HepG2 (cell line): ENCODE measurements at regions not wholly inside any gene's neighbourhood (a gene's known extent, or its start where the extent isn't known, plus 50 kb on each side); places are given as distances from the start of the nearest gene placed in this dataset.

Experiments used
- RBAK ChIP-seq: sonication (generic); formaldehyde crosslinking; IDR thresholded peaks from 2 replicates; pipeline ENCODE4 v1.5.1; 2020; ENCODE audit warnings: mild to moderate bottlenecking, missing genetic modification reagents
- RFX3 ChIP-seq: IDR thresholded peaks from 2 replicates; pipeline ENCODE4 v1.6.1; 2016; ENCODE audit warnings: missing biosample characterization, missing genetic modification reagents
- SOX13 ChIP-seq, 3 experiments: fragments of 450-650 bp in 1 of 3; sonication (generic) in 1 of 3; formaldehyde crosslinking in 1 of 3; IDR thresholded peaks in 2 of 3; conservative IDR thresholded peaks in 1 of 3; 2 replicates each; pipeline versions ENCODE4 v1.5.0 to v1.6.1; 2016 to 2020; ENCODE audit warnings: antibody characterized with exemption in 1 of 3, mild to moderate bottlenecking in 1 of 3, missing compliant biosample characterization in 1 of 3, missing genetic modification reagents in 1 of 3, moderate library complexity in 1 of 3
- ZSCAN31 ChIP-seq: sonication (generic); formaldehyde crosslinking; IDR thresholded peaks from 2 replicates; pipeline ENCODE4 v1.5.0; 2020; ENCODE audit warnings: low read depth, mild to moderate bottlenecking, missing genetic modification reagents
- TF ChIP-seq, protein P1 (sequence below): sonication (generic); formaldehyde crosslinking; IDR thresholded peaks from 2 replicates; pipeline ENCODE4 v1.5.0; 2020; ENCODE audit warnings: missing genetic modification reagents
- TF ChIP-seq, protein P2 (sequence below): sonication (generic); formaldehyde crosslinking; IDR thresholded peaks from 2 replicates; pipeline ENCODE4 v1.4.0; 2020; ENCODE audit warnings: missing genetic modification reagents
- TF ChIP-seq, protein P3 (sequence below): sonication (generic); formaldehyde crosslinking; IDR thresholded peaks from 2 replicates; pipeline ENCODE4 v1.5.1; 2020; ENCODE audit warnings: mild to moderate bottlenecking, missing genetic modification reagents, borderline replicate concordance
- TF ChIP-seq, protein P4 (sequence below): IDR thresholded peaks from 2 replicates; pipeline ENCODE4 v1.6.1; 2012; ENCODE audit warnings: low read depth, low read length, improper control_type of control experiment
- TF ChIP-seq, protein P5 (sequence below): sonication (generic); formaldehyde crosslinking; IDR thresholded peaks from 2 replicates; pipeline ENCODE4 v1.5.0; 2020; ENCODE audit warnings: missing genetic modification reagents
- TF ChIP-seq, protein P6 (sequence below): IDR thresholded peaks from 2 replicates; pipeline ENCODE4 v1.6.1; 2016; ENCODE audit warnings: missing biosample characterization, missing genetic modification reagents, low read depth
- TF ChIP-seq, protein P7 (sequence below): sonication (generic); formaldehyde crosslinking; IDR thresholded peaks from 2 replicates; pipeline ENCODE4 v1.4.0; 2020; ENCODE audit warnings: low read depth, mild to moderate bottlenecking, missing genetic modification reagents

DNA sequence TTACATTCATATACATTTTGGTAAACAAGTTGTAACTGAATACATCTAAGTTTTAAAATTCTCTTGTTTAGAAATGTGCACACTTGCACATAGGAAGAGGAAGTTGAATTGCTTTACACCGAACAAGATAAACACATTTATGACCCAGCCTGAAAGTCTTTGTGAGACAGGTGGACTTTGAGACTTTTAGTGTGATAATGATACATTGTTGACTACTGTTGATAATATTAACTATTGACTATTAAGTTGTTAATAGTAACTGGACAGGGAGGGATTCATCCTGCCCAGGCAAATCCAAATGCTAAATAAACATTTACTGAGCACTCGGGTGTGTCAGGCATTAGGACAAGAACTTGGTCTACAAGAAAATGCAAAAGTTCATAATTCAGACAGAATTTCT lies 68.0 kb downstream of the AVPR1A start (continued):
- TF ChIP-seq, protein P1, sequence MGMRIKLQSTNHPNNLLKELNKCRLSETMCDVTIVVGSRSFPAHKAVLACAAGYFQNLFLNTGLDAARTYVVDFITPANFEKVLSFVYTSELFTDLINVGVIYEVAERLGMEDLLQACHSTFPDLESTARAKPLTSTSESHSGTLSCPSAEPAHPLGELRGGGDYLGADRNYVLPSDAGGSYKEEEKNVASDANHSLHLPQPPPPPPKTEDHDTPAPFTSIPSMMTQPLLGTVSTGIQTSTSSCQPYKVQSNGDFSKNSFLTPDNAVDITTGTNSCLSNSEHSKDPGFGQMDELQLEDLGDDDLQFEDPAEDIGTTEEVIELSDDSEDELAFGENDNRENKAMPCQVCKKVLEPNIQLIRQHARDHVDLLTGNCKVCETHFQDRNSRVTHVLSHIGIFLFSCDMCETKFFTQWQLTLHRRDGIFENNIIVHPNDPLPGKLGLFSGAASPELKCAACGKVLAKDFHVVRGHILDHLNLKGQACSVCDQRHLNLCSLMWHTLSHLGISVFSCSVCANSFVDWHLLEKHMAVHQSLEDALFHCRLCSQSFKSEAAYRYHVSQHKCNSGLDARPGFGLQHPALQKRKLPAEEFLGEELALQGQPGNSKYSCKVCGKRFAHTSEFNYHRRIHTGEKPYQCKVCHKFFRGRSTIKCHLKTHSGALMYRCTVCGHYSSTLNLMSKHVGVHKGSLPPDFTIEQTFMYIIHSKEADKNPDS, result no peak
- TF ChIP-seq RBAK (CRISPR knock-in tag) (no peak), RFX3 (no peak), ZSCAN31 (CRISPR knock-in tag) (no peak), SOX13 (IDR thresholded peaks at IDR 0.05) (no peak), SOX13 (CRISPR knock-in tag; conservative IDR thresholded peaks at IDR 0.05 in 1 of 2, IDR thresholded peaks at IDR 0.05 in 1 of 2) (peak in 1 of 2 experiments; percentile 69; a peak in 2 of 4 replicates)
- TF ChIP-seq, protein P2, sequence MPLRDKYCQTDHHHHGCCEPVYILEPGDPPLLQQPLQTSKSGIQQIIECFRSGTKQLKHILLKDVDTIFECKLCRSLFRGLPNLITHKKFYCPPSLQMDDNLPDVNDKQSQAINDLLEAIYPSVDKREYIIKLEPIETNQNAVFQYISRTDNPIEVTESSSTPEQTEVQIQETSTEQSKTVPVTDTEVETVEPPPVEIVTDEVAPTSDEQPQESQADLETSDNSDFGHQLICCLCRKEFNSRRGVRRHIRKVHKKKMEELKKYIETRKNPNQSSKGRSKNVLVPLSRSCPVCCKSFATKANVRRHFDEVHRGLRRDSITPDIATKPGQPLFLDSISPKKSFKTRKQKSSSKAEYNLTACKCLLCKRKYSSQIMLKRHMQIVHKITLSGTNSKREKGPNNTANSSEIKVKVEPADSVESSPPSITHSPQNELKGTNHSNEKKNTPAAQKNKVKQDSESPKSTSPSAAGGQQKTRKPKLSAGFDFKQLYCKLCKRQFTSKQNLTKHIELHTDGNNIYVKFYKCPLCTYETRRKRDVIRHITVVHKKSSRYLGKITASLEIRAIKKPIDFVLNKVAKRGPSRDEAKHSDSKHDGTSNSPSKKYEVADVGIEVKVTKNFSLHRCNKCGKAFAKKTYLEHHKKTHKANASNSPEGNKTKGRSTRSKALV (CRISPR knock-in tag), result no peak
- TF ChIP-seq, protein P3, sequence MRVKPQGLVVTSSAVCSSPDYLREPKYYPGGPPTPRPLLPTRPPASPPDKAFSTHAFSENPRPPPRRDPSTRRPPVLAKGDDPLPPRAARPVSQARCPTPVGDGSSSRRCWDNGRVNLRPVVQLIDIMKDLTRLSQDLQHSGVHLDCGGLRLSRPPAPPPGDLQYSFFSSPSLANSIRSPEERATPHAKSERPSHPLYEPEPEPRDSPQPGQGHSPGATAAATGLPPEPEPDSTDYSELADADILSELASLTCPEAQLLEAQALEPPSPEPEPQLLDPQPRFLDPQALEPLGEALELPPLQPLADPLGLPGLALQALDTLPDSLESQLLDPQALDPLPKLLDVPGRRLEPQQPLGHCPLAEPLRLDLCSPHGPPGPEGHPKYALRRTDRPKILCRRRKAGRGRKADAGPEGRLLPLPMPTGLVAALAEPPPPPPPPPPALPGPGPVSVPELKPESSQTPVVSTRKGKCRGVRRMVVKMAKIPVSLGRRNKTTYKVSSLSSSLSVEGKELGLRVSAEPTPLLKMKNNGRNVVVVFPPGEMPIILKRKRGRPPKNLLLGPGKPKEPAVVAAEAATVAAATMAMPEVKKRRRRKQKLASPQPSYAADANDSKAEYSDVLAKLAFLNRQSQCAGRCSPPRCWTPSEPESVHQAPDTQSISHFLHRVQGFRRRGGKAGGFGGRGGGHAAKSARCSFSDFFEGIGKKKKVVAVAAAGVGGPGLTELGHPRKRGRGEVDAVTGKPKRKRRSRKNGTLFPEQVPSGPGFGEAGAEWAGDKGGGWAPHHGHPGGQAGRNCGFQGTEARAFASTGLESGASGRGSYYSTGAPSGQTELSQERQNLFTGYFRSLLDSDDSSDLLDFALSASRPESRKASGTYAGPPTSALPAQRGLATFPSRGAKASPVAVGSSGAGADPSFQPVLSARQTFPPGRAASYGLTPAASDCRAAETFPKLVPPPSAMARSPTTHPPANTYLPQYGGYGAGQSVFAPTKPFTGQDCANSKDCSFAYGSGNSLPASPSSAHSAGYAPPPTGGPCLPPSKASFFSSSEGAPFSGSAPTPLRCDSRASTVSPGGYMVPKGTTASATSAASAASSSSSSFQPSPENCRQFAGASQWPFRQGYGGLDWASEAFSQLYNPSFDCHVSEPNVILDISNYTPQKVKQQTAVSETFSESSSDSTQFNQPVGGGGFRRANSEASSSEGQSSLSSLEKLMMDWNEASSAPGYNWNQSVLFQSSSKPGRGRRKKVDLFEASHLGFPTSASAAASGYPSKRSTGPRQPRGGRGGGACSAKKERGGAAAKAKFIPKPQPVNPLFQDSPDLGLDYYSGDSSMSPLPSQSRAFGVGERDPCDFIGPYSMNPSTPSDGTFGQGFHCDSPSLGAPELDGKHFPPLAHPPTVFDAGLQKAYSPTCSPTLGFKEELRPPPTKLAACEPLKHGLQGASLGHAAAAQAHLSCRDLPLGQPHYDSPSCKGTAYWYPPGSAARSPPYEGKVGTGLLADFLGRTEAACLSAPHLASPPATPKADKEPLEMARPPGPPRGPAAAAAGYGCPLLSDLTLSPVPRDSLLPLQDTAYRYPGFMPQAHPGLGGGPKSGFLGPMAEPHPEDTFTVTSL (CRISPR knock-in tag), result peak; percentile 28; the same call in 1 of the 2 replicates
- TF ChIP-seq, protein P4, sequence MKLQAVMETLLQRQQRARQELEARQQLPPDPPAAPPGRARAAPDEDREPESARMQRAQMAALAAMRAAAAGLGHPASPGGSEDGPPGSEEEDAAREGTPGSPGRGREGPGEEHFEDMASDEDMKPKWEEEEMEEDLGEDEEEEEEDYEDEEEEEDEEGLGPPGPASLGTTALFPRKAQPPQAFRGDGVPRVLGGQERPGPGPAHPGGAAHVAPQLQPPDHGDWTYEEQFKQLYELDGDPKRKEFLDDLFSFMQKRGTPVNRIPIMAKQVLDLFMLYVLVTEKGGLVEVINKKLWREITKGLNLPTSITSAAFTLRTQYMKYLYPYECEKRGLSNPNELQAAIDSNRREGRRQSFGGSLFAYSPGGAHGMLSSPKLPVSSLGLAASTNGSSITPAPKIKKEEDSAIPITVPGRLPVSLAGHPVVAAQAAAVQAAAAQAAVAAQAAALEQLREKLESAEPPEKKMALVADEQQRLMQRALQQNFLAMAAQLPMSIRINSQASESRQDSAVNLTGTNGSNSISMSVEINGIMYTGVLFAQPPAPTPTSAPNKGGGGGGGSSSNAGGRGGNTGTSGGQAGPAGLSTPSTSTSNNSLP, result 0 out of 2 replicates have a peak, but pooled peaks have one; percentile 27
- TF ChIP-seq, protein P5, sequence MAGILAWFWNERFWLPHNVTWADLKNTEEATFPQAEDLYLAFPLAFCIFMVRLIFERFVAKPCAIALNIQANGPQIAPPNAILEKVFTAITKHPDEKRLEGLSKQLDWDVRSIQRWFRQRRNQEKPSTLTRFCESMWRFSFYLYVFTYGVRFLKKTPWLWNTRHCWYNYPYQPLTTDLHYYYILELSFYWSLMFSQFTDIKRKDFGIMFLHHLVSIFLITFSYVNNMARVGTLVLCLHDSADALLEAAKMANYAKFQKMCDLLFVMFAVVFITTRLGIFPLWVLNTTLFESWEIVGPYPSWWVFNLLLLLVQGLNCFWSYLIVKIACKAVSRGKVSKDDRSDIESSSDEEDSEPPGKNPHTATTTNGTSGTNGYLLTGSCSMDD (CRISPR knock-in tag), result no peak
- TF ChIP-seq, protein P6, sequence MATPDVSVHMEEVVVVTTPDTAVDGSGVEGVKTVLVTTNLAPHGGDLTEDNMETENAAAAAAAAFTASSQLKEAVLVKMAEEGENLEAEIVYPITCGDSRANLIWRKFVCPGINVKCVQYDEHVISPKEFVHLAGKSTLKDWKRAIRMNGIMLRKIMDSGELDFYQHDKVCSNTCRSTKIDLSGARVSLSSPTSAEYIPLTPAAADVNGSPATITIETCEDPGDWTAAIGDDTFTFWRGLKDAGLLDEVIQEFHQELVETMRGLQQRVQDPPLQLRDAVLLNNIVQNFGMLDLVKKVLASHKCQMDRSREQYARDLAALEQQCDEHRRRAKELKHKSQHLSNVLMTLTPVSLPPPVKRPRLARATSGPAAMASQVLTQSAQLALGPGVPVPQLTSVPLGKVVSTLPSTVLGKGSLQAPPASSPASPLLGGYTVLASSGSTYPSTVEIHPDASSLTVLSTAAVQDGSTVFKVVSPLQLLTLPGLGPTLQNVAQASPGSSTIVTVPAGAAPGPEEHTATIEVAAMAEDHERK (CRISPR knock-in tag), result no peak
- TF ChIP-seq, protein P7, sequence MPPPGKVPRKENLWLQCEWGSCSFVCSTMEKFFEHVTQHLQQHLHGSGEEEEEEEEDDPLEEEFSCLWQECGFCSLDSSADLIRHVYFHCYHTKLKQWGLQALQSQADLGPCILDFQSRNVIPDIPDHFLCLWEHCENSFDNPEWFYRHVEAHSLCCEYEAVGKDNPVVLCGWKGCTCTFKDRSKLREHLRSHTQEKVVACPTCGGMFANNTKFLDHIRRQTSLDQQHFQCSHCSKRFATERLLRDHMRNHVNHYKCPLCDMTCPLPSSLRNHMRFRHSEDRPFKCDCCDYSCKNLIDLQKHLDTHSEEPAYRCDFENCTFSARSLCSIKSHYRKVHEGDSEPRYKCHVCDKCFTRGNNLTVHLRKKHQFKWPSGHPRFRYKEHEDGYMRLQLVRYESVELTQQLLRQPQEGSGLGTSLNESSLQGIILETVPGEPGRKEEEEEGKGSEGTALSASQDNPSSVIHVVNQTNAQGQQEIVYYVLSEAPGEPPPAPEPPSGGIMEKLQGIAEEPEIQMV (CRISPR knock-in tag), result no peak
